GM18502 (cell line): ENCODE measurements at regions not wholly inside any gene's neighbourhood (a gene's known extent, or its start where the extent isn't known, plus 50 kb on each side); places are given as distances from the start of the nearest gene placed in this dataset.

ENCODE experiments used
- ATAC-seq: cut with Tn5 transposase; IDR thresholded peaks from one replicate; pipeline ENCODE4 v1.9.1; 2021; ENCODE audit warnings: mild to moderate bottlenecking; ENCODE audit not compliant: unreplicated experiment, poor library complexity

- no peak for ATAC-seq
Observed at GRCh38 chr12:127079636-127080035, 1187.3 kb upstream of the TMEM132C start.

DNA sequence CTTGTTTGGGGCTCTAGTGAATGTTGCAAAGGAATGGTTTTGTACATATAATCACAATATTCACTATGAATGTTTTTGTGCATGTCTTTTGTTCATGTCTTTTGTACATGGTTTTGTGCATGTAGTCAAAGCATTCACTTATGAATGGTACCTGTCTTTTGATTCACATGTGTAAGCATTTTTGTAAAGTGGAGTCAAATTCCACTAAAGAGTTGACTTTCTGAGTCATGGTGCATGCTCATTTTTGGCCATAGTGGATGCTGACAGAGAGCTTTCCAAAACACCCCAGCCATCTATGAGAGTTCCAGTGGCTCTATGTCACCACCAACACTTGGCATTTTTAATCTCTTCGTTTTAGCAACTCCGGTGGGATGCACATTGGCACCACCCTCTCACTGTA lies 1185.9 kb upstream of the TMEM132C start:
- no peak for ATAC-seq

DNA sequence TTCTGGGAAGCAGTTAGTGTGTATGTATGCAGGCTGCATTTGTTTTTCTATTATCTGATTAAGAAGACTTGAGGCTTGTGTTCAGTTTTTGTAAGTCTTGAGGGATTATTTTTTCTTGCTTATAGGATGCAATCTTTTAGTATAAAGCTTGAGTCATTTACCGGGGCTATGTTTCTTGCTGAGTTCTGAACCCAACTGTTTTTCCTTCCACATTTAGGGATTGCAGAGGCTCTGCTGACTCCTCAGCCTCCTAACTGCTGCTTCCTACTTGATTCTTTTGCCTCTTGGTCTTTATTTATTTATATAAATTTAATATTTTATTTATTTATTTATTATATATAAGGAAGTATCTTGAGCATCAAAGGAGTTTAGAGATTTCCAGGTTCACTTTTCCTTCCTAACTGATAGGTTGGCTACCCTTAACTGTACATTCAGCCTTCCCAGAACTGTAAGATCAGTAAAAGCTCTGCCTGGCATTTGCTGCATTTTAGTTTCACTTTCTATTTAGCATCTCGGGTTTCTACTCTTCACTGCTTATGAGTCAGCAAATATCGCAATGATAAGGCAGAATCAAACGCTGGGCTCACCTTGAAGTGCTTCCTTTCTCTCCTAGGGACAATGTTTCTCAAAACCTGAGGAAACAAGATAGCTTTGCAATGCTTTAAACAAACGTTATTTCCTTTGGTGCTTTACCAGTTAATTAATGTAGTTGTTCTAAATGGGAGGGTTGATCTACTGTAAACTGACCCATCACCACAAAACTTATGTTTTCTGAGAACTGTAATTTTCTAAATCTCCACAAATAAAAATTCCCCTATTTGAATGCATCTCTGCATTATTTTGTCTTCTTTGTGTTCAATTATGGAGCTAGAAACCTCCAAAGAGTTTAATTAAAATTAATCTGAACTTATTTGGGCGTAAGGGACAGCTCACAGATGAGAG lies 1183.7 kb upstream of the TMEM132C start:
- peak; percentile 99 for ATAC-seq

DNA sequence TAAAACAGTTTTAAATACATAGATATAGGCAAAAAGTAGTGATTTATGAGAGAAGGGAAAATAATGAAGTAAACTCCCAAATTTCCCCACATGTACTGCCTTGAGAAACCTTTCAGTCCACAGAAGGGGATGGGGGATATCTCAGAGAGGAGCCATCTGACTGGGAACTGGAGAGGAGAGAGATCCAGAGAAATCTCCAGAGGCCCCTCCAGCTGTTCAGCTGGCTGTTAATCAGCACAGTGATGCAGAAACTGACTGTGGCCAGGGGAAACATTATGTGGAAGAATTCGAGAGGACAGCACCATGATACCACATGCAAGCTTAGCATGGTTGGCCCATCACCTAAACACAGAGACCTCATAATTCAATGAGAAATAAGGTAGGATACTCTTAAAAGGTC lies 1165.9 kb upstream of the TMEM132C start:
- no peak for ATAC-seq

DNA sequence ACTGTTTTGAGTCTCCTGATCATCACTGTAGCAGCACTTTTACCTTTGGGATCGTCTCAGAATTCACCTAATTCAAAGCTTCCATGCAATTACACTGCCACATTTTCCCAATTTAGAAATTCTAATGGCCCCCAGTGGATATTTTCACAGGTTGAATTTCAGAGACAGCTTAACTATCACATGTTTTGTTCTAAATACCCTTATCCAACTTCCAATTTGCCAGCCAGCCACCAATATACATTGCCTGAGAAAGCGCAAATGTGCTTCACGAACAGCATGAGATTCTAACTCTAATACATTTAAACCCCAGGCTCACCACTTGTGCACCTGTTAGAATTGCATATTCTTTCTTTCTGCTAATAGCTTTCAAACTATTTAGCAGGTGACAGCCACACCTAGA lies 1160.9 kb upstream of the TMEM132C start:
- no peak for ATAC-seq

DNA sequence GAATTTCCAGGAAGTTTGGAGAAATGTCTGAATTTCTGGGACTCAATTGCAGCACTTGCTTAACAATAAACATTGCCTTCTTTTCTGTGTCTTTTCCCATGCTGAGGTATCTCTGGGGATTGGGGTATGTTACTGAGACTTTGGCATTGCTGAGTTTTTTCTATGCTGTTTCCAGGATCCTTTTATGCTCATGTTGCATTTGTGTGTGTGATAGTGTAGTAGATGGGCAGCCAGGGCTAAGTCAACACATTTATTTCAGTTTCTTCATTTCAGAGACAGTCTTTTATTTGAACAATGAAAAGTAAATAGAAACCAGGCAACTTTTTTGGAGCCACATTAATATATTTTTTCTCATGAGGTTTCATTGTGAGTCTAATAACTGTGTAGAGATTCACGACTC lies 1160.3 kb upstream of the TMEM132C start:
- no peak for ATAC-seq

DNA sequence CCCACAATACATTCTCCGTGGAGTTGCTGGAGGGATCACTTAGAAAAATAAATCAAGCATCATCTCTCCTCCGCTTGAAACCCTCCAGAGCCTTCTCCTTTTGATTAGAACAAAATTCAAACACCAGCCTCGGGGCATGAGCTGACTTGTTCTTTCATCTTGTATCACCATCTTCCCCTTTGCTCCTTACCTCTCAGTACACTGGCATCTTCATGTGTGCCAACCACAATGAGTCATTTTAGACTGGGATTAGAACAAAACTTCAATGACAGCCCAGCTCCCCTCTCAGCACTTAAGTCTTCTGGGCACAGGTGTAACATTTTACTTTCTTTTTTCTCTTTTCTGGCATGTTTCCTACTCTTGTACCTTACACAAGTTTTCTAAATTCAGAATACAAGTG lies 1159.2 kb upstream of the TMEM132C start:
- no peak for ATAC-seq

GRCh38 chr12:127108360-127109215 lies 1158.4 kb upstream of the TMEM132C start:
- ATAC-seq: peak; percentile 90

DNA sequence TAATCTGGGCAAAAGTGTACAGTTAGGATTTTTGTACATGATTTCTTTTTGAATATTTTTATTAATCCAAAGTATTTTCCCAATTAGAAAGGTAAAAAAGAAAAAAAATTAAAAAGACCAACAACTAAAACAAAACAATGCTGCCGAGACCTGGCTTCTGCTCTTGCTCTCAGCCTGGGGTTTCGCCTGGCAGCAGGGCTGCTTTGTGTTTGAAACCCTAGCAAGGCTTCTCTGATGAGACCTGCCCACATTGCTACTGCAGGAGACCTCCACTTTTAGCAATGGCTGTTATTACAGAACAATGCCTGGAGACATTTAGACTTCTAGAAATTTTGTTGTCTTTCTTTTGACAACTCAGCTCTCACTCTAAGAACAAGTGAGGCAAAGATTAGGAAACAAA lies 1153.0 kb upstream of the TMEM132C start:
- no peak for ATAC-seq

GRCh38 chr12:127115468-127116035 lies 1151.4 kb upstream of the TMEM132C start:
- ATAC-seq: no peak

DNA sequence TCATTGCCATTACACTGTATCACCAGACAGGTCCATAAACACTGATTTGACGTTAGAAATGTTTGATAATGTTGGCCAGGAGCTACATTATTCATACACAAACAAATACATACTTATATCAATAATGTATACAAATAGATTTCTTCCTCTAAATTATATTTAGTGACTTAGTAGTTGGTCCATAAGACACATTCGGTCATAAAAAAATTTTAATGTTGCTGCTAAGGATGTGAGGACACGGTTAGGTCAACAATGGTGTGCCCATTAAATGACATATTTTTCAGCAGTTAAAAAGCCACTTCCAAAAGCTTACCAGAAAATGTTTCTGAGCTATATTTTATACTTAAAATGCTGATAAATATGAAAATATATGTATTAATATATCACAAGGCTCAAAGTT lies 1148.7 kb upstream of the TMEM132C start:
- ATAC-seq: no peak

- no peak for ATAC-seq
Observed at GRCh38 chr12:127119600-127120140, 1147.3 kb upstream of the TMEM132C start.

DNA sequence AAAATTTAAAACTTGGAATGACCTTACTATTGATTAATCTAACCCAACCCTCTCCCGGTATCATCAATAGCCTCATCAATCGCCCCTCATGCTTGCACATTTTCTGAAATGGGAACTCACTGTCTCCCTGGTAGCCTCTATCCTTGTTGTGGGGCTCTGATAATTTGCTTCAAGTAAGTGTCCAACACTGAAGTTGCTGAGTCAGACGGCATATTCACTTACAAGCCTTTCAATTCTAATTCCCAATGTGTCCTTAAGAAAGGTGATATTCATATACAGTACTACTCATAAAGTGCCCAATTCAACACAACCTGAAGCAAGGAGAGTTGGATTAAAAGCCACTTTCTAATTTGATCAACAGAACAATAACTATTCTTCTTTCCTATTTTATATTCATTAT lies 1146.1 kb upstream of the TMEM132C start:
- ATAC-seq: no peak

DNA sequence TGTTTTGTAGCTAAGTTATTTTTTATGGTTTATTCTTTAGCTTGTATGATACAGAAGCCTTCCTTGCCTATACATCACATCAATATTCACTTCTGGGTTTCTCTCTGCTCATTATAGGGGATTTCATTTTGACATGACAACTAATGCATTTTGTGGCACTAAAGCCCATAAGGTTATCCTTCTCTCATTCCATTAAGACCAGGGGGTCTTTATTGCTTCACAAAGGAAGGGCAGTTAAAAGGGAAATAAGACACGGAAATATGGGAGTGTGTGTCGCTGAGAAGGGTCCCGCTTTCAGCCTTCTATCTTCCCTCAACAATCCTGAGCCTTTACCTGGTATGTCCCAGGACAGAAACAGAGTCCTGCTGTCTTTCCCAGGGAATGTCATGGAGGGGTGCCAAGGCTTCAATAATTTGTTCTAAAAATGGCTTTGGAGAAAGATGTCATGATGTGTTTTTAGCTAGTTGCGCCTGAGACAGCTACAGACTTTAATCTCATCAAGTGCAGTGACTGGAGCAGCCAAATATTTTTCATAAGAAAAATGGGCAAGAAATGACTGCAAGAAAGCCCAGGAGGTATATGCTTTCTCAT lies 1145.4 kb upstream of the TMEM132C start:
- ATAC-seq: no peak

DNA sequence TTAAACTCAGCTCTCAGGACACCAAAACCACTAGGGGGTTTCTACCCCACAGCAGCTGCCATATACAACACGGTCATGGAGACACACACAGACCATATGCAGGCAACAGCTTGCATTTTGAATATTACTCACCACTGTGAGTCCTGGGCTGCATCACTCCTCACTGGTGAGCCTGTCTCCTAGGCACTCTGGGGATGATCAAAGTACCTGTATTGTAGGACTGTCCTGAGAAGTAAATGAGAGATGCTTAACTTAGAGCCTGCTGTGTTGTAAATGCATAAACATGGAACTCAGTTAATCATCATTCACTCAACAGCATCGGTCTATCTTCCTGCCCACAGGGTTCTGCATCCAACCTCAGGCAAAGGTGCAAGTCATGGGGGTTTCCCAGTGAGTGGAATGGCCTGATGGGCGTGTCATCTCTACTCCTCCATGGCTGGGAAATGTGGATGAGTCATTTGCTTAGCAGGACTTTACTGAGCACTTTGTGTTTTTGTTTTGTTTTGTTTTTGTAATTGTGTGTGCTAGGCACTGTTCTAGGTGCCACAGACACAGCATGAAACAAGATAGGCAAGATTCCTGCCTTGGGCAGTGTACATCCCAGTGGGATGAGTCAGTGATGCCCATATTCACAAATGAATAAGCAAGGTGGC lies 1141.2 kb upstream of the TMEM132C start:
- ATAC-seq: peak; percentile 91

- ATAC-seq: peak; percentile 25
Observed at GRCh38 chr12:127126260-127126628, 1140.7 kb upstream of the TMEM132C start.

DNA sequence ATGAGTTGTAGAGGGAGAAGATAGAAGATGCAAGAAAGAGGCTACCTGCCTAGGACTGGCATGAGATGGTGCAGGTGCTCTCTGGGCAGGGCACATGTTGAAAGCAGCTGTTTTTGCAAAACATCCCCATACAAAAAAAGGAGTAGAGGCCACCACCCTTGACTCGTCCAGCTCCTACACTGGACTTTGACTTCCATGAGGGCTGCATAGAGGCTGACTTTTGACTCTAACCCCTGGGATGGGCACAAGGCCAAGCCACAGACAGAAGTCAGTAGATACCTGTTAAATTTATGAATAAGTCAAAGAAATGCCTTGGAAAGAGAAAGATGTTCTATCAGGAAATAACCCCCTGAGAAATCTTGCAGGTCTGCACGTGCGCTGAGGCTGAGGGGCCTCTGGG lies 1139.1 kb upstream of the TMEM132C start:
- no peak for ATAC-seq

- no peak for ATAC-seq
Observed at GRCh38 chr12:127130506-127131124, 1136.4 kb upstream of the TMEM132C start.

- ATAC-seq: no peak
Observed at GRCh38 chr12:127133675-127134335, 1133.2 kb upstream of the TMEM132C start.
